ENCODE measurements at regions not wholly inside any gene's neighbourhood (a gene's known extent, or its start where the extent isn't known, plus 50 kb on each side); places are given as distances from the start of the nearest gene placed in this dataset.

- TF ChIP-seq CTCF (IDR thresholded peaks at IDR 0.05; ENCODE audit: low read depth, low read length) (no peak), MYC (IDR thresholded peaks at IDR 0.05; ENCODE audit: low read depth, low read length) (no peak), POLR2A (IDR thresholded peaks at IDR 0.05; ENCODE audit: extremely low read depth, insufficient read length) (no peak)
- TF ChIP-seq, protein P1, sequence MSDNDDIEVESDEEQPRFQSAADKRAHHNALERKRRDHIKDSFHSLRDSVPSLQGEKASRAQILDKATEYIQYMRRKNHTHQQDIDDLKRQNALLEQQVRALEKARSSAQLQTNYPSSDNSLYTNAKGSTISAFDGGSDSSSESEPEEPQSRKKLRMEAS (IDR thresholded peaks at IDR 0.05; ENCODE audit: low read depth, low read length), result no peak
These were observed 54.9 kb upstream of the NT5E start for GRCh38 chr6:85394853-85395538.
